ENCODE measurements at regions not wholly inside any gene's neighbourhood (a gene's known extent, or its start where the extent isn't known, plus 50 kb on each side); places are given as distances from the start of the nearest gene placed in this dataset.
"Not testable (repeated sequence)": the region's sequence is repeated elsewhere in the genome, so short reads cannot be mapped to it uniquely, and the experiment has no call there.

DNA sequence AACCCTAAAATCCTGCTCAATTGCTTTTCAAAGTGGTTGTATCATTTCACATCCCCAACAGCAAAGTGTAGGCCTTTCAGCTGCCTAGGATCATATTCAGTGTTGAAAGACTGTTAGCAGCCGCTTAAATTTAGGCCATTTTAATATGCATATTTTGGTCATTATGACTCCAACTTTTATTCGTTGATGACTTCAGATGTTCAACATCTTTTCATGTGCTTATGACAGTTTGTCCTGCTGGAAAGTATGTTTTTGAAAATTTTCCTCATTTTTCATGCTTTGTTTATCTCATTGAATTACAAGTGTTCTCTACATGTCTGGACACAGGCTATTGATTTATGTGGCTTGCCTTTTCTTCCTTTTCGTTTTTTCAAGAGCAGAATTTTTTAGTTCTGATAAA, 244.0 kb downstream of the THBS2 start:
- H3K9me3 ChIP-seq (ENCODE audit: control insufficient read depth, low read depth, low read length), result no peaks in the 10 kb centered on the region
- no peak overlapping the region for H3K27ac ChIP-seq (ENCODE audit: low read length)
- no peaks in the 10 kb centered on the region for H3K36me3 ChIP-seq (ENCODE audit: control insufficient read depth, insufficient read depth, low read length)
- no peaks in the 10 kb centered on the region for H3K27me3 ChIP-seq (ENCODE audit: control insufficient read depth, insufficient read depth, low read length)
- WGBS (ENCODE audit: insufficient coverage, low lambda C conversion rate), result 64% methylated on average over 3 of the region's 3 CpGs
- no peak overlapping the region for H3K4me3 ChIP-seq (ENCODE audit: low read length)
- no peaks in the 10 kb centered on the region for H3K4me1 ChIP-seq (ENCODE audit: control insufficient read depth, insufficient read depth, low read length)
- DNase-seq, result no peak

DNA sequence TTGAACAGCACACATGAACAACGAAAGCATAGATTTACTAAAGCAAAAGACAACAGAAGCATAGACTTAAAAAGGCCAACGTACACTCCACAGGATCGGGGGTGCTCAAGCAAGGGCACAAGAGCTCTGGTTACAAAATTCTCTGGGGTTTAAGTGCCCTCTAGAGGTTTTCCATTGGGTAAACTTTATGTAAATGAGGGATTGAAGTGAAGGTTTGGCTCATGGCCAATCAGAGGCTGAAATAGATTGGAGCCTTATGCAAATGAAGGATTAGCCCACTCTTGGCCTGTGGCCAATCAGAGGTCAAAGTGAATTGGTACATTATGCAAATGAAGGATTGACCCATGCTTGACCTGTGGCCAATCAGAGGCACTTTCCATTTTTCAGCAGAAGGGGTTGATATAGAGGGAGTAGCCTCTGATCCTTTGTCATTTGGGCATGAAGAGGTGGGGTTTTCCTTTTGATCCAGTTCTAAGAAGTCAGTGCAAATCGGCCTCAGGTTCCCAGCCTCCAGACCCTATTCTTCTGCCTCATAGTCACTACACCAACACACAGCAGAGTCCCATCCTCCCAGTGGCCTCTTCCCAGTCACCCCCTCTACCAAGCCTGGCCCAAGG, 244.9 kb downstream of the THBS2 start:
- no CpG with 5 or more reads among the region's 4 CpGs for WGBS (ENCODE audit: insufficient coverage, low lambda C conversion rate)
- DNase-seq, result no peak
- H3K27ac ChIP-seq (ENCODE audit: low read length), result no peak overlapping the region
- no peak overlapping the region for H3K4me3 ChIP-seq (ENCODE audit: low read length)
- no peaks in the 10 kb centered on the region for H3K36me3 ChIP-seq (ENCODE audit: control insufficient read depth, insufficient read depth, low read length)
- H3K4me1 ChIP-seq (ENCODE audit: control insufficient read depth, insufficient read depth, low read length), result no peaks in the 10 kb centered on the region
- no peaks in the 10 kb centered on the region for H3K9me3 ChIP-seq (ENCODE audit: control insufficient read depth, low read depth, low read length)
- H3K27me3 ChIP-seq (ENCODE audit: control insufficient read depth, insufficient read depth, low read length), result no peaks in the 10 kb centered on the region

DNA sequence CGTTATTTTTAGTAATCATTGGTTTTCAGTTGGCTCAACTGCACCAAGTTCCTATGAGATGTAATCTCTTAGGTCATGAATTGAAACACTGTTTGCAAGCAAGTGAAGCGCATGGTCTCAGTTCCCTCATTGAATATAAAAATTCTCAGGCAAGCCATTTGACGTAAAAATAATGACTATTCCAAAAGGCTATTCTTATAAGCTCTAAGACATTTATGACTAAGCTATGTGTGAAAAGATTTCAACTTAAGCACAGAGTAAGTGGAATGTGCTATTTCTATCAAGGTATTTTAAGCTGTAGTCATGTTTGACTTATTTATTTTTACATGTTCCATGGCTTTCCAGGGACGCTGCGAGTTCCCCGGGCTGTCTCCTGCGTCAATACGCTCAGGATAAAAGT, 248.5 kb downstream of the THBS2 start:
- Histone ChIP-seq H3K36me3 (ENCODE audit: control insufficient read depth, insufficient read depth, low read length) (no peaks in the 10 kb centered on the region), H3K27ac (ENCODE audit: low read length) (no peak overlapping the region), H3K9me3 (ENCODE audit: control insufficient read depth, low read depth, low read length) (no peaks in the 10 kb centered on the region), H3K4me3 (ENCODE audit: low read length) (no peak overlapping the region), H3K27me3 (ENCODE audit: control insufficient read depth, insufficient read depth, low read length) (no peaks in the 10 kb centered on the region), H3K4me1 (ENCODE audit: control insufficient read depth, insufficient read depth, low read length) (no peaks in the 10 kb centered on the region)
- DNase-seq, result no peak
- WGBS (ENCODE audit: insufficient coverage, low lambda C conversion rate), result 100% methylated on average over 1 of the region's 8 CpGs

DNA sequence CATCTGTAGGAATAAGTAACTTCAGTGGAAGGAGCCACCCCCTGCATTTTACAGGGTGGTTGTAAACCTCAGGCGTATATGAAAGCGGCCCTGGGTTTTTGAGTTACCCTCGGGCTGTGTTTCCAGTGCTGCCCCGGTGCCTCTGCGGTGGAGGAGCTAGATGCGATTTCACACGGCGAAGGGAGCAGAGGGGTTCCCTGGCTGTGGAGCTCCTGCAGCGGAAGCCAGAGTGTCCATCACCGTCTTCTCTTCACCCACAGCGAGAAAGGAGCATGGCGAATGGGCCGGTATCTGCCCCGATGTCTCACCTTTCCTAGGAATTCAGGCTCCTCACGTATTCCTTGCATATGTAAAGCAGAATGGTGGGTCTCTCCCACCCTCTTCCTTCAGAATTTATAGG, 253.6 kb downstream of the THBS2 start:
- Histone ChIP-seq H3K4me1 (ENCODE audit: control insufficient read depth, insufficient read depth, low read length) (no peaks in the 10 kb centered on the region), H3K36me3 (ENCODE audit: control insufficient read depth, insufficient read depth, low read length) (no peaks in the 10 kb centered on the region), H3K4me3 (ENCODE audit: low read length) (no peak overlapping the region), H3K27me3 (ENCODE audit: control insufficient read depth, insufficient read depth, low read length) (no peaks in the 10 kb centered on the region), H3K27ac (ENCODE audit: low read length) (no peak overlapping the region), H3K9me3 (ENCODE audit: control insufficient read depth, low read depth, low read length) (no peaks in the 10 kb centered on the region)
- DNase-seq, result no peak
- WGBS (ENCODE audit: insufficient coverage, low lambda C conversion rate), result no CpG with 5 or more reads among the region's 15 CpGs

DNA sequence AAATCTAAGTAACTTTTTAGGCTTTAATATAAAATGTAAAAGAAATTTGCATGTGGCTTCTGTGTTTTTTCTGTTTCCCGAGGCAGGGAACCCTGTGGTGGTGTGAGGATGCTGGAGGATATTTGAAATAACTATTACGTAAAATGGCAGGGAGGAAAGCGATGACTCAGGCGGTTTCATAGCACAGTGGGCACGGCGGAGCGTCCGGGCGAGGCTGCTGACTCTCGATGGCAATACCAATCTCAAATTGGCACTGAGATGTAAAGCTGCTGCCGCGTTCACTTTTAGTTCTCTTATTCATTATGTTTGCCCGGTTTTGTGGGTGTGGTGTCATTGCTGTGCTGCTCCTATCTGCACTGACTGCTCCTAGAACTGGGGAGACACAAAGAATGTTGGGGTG, 254.3 kb downstream of the THBS2 start:
- DNase-seq, result no peak
- Histone ChIP-seq H3K27me3 (ENCODE audit: control insufficient read depth, insufficient read depth, low read length) (no peaks in the 10 kb centered on the region), H3K36me3 (ENCODE audit: control insufficient read depth, insufficient read depth, low read length) (no peaks in the 10 kb centered on the region), H3K27ac (ENCODE audit: low read length) (no peak overlapping the region), H3K4me3 (ENCODE audit: low read length) (no peak overlapping the region), H3K9me3 (ENCODE audit: control insufficient read depth, low read depth, low read length) (no peaks in the 10 kb centered on the region), H3K4me1 (ENCODE audit: control insufficient read depth, insufficient read depth, low read length) (no peaks in the 10 kb centered on the region)
- no CpG with 5 or more reads among the region's 13 CpGs for WGBS (ENCODE audit: insufficient coverage, low lambda C conversion rate)

DNA sequence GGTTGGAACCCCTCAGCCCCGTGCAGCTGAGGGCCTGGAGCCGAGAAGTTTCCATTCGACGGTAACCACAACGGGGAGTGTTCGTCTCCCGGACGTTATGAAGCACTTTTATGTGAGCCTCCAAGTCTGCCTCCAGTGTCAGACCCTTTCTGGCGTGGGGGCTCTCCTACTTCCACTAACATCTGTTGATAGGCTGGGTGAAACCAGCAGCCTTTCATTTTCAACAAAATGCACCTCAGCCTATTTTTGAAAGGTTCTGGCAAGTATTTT, 257.4 kb downstream of the THBS2 start:
- Histone ChIP-seq H3K27ac (ENCODE audit: low read length) (no peak overlapping the region), H3K27me3 (ENCODE audit: control insufficient read depth, insufficient read depth, low read length) (no peaks in the 10 kb centered on the region), H3K4me3 (ENCODE audit: low read length) (no peak overlapping the region), H3K4me1 (ENCODE audit: control insufficient read depth, insufficient read depth, low read length) (no peaks in the 10 kb centered on the region), H3K9me3 (ENCODE audit: control insufficient read depth, low read depth, low read length) (no peaks in the 10 kb centered on the region), H3K36me3 (ENCODE audit: control insufficient read depth, insufficient read depth, low read length) (no peaks in the 10 kb centered on the region)
- DNase-seq, result no peak
- WGBS (ENCODE audit: insufficient coverage, low lambda C conversion rate), result 80% methylated on average over 1 of the region's 9 CpGs

DNA sequence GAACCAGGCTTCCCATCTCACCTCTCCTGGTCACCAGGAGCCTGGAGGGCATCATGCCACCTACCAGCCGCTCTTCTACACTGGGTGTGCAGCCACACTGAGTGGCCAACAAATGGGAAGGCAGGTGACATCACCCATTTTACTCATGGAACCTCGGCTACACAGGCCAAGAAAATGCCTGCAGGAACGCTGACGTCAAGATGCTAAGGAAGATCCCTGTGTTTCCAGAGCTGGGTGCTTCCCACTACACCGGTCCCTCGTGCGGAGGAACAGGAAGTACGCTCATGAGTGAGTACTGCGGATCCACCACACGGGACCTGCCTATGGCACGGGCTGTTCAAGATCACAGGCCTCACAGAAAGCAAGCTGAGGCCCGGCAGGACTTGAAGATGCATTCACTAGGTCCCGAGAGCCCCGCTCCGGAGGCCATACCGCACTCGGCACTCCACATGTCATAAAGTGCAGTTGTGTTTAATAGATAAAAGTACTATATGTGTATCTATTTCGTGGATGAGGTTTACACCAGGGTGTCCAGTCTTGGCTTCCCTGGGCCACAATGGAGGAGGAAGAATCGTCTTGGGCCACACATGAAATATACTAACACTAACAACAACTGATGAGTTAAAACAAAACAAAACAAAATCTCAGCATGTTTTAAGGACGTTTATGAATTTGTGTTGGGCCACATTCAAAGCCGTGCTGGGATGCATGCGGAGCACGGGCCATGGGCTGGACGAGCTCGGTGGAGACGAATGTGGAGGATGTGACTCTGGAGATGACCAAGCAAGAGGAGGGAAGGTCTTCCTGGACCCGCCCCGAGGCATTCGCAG, 257.9 kb downstream of the THBS2 start:
- no peaks in the 10 kb centered on the region for H3K36me3 ChIP-seq (ENCODE audit: control insufficient read depth, insufficient read depth, low read length)
- no peaks in the 10 kb centered on the region for H3K27me3 ChIP-seq (ENCODE audit: control insufficient read depth, insufficient read depth, low read length)
- DNase-seq, result no peak
- H3K27ac ChIP-seq (ENCODE audit: low read length), result no peak overlapping the region
- no peaks in the 10 kb centered on the region for H3K4me1 ChIP-seq (ENCODE audit: control insufficient read depth, insufficient read depth, low read length)
- no CpG with 5 or more reads among the region's 29 CpGs for WGBS (ENCODE audit: insufficient coverage, low lambda C conversion rate)
- no peak overlapping the region for H3K4me3 ChIP-seq (ENCODE audit: low read length)
- H3K9me3 ChIP-seq (ENCODE audit: control insufficient read depth, low read depth, low read length), result no peaks in the 10 kb centered on the region

DNA sequence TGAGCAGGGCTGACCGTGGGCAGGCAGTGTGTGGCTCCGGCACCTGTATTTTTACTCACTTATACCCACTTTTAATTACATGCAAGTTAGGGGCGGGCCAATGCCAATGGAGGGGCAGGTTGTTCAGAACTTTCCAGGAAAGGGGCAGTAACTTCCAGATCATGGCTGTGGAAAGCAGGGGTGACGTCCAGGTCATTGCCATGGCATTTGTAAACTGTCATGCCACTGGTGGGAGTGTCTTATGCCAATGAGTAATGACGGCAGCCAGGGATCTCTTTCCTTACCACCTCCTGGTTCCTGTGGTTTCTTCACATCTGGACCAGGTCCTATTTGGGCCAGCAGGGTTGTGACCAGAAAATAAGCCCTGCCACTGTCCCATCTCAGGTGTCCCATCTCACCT, 258.7 kb downstream of the THBS2 start:
- WGBS (ENCODE audit: insufficient coverage, low lambda C conversion rate), result 100% methylated on average over 1 of the region's 5 CpGs
- H3K36me3 ChIP-seq (ENCODE audit: control insufficient read depth, insufficient read depth, low read length), result no peaks in the 10 kb centered on the region

DNA sequence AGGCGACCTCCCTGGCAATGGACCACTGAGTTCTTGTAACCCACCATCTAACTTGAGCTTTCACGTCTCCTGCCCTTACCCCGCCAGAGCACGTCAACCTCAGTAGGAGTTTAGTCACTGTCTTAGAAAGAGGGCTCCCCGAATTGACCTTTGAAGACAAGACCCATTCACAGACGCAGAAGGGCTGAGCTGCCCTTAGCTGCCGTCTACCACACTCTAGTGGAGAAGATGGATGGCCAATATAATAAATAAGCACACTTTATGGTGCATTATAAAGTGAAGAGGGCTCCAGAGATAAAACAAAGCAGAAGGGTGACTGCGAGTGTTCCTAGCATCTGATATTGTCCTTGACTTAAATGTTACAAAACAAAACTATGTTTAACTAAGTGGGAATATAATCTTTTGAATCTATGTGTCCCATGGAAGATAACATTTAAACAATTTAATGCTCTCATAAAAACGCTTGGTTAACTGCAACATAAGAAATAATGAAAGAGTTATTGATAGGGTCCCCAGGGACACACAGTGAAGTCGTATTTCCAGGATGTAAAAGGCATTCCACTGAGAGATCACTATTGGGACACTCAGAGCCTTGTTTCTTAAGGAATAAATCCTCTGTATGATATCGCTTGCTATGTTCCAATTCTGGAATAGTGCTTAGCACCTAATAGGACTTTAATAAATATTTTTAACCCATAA, 261.1 kb downstream of the THBS2 start:
- no peak for DNase-seq

More for the DNA sequence above, 258.7 kb downstream of the THBS2 start:
- DNase-seq, result no peak
- Histone ChIP-seq H3K9me3 (ENCODE audit: control insufficient read depth, low read depth, low read length) (no peaks in the 10 kb centered on the region), H3K4me3 (ENCODE audit: low read length) (no peak overlapping the region), H3K27ac (ENCODE audit: low read length) (no peak overlapping the region), H3K27me3 (ENCODE audit: control insufficient read depth, insufficient read depth, low read length) (no peaks in the 10 kb centered on the region), H3K4me1 (ENCODE audit: control insufficient read depth, insufficient read depth, low read length) (no peaks in the 10 kb centered on the region)

DNA sequence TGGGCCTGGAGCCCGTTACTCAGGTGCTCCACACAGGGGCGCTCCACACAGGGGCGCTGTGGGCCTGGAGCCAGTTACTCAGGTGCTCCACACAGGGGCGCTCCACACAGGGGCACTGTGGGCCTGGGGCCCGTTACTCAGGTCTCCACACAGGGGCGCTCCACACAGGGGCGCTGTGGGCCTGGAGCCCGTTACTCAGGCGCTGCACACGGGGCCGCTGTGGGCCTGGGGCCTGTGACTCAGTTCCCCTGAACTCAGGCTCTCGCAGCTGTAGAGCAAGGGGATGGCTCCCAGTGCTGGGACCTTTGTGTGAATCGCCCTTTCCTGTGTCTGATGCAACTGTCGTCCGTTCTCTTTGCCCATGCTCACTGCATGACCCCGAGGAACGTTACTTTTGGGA, 262.0 kb downstream of the THBS2 start:
- not testable (repeated sequence) for H3K27ac ChIP-seq (ENCODE audit: low read length); H3K4me1 ChIP-seq (ENCODE audit: control insufficient read depth, insufficient read depth, low read length); H3K36me3 ChIP-seq (ENCODE audit: control insufficient read depth, insufficient read depth, low read length); H3K27me3 ChIP-seq (ENCODE audit: control insufficient read depth, insufficient read depth, low read length); H3K9me3 ChIP-seq (ENCODE audit: control insufficient read depth, low read depth, low read length); DNase-seq; H3K4me3 ChIP-seq (ENCODE audit: low read length)
- no CpG with 5 or more reads among the region's 17 CpGs for WGBS (ENCODE audit: insufficient coverage, low lambda C conversion rate)

More for the DNA sequence above, 261.1 kb downstream of the THBS2 start:
- no peak overlapping the region for H3K4me3 ChIP-seq (ENCODE audit: low read length)
- H3K36me3 ChIP-seq (ENCODE audit: control insufficient read depth, insufficient read depth, low read length), result no peaks in the 10 kb centered on the region
- H3K4me1 ChIP-seq (ENCODE audit: control insufficient read depth, insufficient read depth, low read length), result no peaks in the 10 kb centered on the region
- no peaks in the 10 kb centered on the region for H3K27me3 ChIP-seq (ENCODE audit: control insufficient read depth, insufficient read depth, low read length)
- no peak overlapping the region for H3K27ac ChIP-seq (ENCODE audit: low read length)
- 71% methylated on average over 4 of the region's 11 CpGs for WGBS (ENCODE audit: insufficient coverage, low lambda C conversion rate)
- no peaks in the 10 kb centered on the region for H3K9me3 ChIP-seq (ENCODE audit: control insufficient read depth, low read depth, low read length)
